HepG2 (cell line): ENCODE measurements at regions not wholly inside any gene's neighbourhood (a gene's known extent, or its start where the extent isn't known, plus 50 kb on each side); places are given as distances from the start of the nearest gene placed in this dataset.
A peak's percentile ranks its signal among the peaks of the same experiment; 100 is the strongest.

Experiments used
- ARNT ChIP-seq: fragments of 450-650 bp; IDR thresholded peaks from 2 replicates; pipeline ENCODE4 v1.6.1; 2017
- ELF4 ChIP-seq: sonication (generic); formaldehyde crosslinking; IDR thresholded peaks from 2 replicates; pipeline ENCODE4 v1.5.0; 2020; ENCODE audit warnings: missing genetic modification reagents, mild to moderate bottlenecking, moderate library complexity, borderline replicate concordance
- HDAC6 ChIP-seq: fragments of 200-600 bp; sonication (generic); IDR thresholded peaks from 2 replicates; pipeline ENCODE4 v1.7.0; 2017; ENCODE audit warnings: mild to moderate bottlenecking, antibody characterized with exemption, low read length, low read depth
- KLF16 ChIP-seq, 2 experiments: sonication (generic) in 1 of 2; formaldehyde crosslinking in 1 of 2; IDR thresholded peaks; 2 replicates each; pipeline versions ENCODE4 v1.6.1 to v1.8.0; 2016 to 2023; ENCODE audit warnings: missing genetic modification reagents in 2 of 2, missing compliant biosample characterization in 1 of 2
- NR3C1 ChIP-seq: sonication (generic); formaldehyde crosslinking; IDR thresholded peaks from 2 replicates; pipeline ENCODE4 v1.4.0; 2020; ENCODE audit warnings: missing genetic modification reagents
- SOX6 ChIP-seq, 2 experiments: fragments of 450-650 bp in 1 of 2; sonication (generic) in 1 of 2; formaldehyde crosslinking in 1 of 2; IDR thresholded peaks; 2 replicates each; pipeline versions ENCODE4 v1.4.0 to v1.6.1; 2017 to 2020; ENCODE audit warnings: antibody characterized with exemption in 1 of 2, mild to moderate bottlenecking in 1 of 2, missing genetic modification reagents in 1 of 2
- TAF1 ChIP-seq: sonication (generic); formaldehyde crosslinking; IDR thresholded peaks from 2 replicates; pipeline ENCODE4 v1.4.0; 2020; ENCODE audit warnings: missing genetic modification reagents
- TRIM24 ChIP-seq: sonication (generic); formaldehyde crosslinking; IDR thresholded peaks from 2 replicates; pipeline ENCODE4 v1.8.0; 2022; ENCODE audit warnings: mild to moderate bottlenecking, missing genetic modification reagents
- ZBTB42 ChIP-seq: sonication (generic); formaldehyde crosslinking; IDR thresholded peaks from 2 replicates; pipeline ENCODE4 v1.5.0; 2020; ENCODE audit warnings: mild to moderate bottlenecking, missing genetic modification reagents
- ZKSCAN8 ChIP-seq: IDR thresholded peaks from 2 replicates; pipeline ENCODE4 v1.6.1; 2016; ENCODE audit warnings: borderline replicate concordance, missing genetic modification reagents, missing compliant biosample characterization
- ZMYM2 ChIP-seq: sonication (generic); formaldehyde crosslinking; IDR thresholded peaks from 2 replicates; pipeline ENCODE4 v1.8.0; 2022; ENCODE audit warnings: mild to moderate bottlenecking, missing genetic modification reagents
- ZNF331 ChIP-seq: sonication (generic); formaldehyde crosslinking; IDR thresholded peaks from 2 replicates; pipeline ENCODE4 v1.4.0; 2020; ENCODE audit warnings: missing genetic modification reagents
- ZNF335 ChIP-seq: sonication (generic); formaldehyde crosslinking; IDR thresholded peaks from 2 replicates; pipeline ENCODE4 v1.4.0; 2020; ENCODE audit warnings: missing genetic modification reagents
- ZNF552 ChIP-seq: sonication (generic); formaldehyde crosslinking; IDR thresholded peaks from 2 replicates; pipeline ENCODE4 v1.9.0; 2022; ENCODE audit warnings: missing genetic modification reagents, mild to moderate bottlenecking, borderline replicate concordance
- ZNF761 ChIP-seq: sonication (generic); formaldehyde crosslinking; conservative IDR thresholded peaks from 2 replicates; pipeline ENCODE4 v1.4.0; 2020; ENCODE audit warnings: mild to moderate bottlenecking, missing genetic modification reagents
- ZNF792 ChIP-seq: IDR thresholded peaks from 2 replicates; pipeline ENCODE4 v1.6.1; 2016
- TF ChIP-seq, protein P1 (sequence below): IDR thresholded peaks from 2 replicates; pipeline ENCODE4 v1.4.0; 2020; ENCODE audit warnings: mild to moderate bottlenecking, missing genetic modification reagents
- TF ChIP-seq, protein P2 (sequence below): sonication (generic); formaldehyde crosslinking; IDR thresholded peaks from 2 replicates; pipeline ENCODE4 v1.8.0; 2022; ENCODE audit warnings: mild to moderate bottlenecking, missing genetic modification reagents, moderate library complexity
- TF ChIP-seq, protein P3 (sequence below): sonication (generic); formaldehyde crosslinking; IDR thresholded peaks from 2 replicates; pipeline ENCODE4 v1.4.0; 2020; ENCODE audit warnings: missing genetic modification reagents
- TF ChIP-seq, protein P4 (sequence below): sonication (generic); formaldehyde crosslinking; IDR thresholded peaks from 2 replicates; pipeline ENCODE4 v1.4.0; 2020; ENCODE audit warnings: low read depth, missing genetic modification reagents

DNA sequence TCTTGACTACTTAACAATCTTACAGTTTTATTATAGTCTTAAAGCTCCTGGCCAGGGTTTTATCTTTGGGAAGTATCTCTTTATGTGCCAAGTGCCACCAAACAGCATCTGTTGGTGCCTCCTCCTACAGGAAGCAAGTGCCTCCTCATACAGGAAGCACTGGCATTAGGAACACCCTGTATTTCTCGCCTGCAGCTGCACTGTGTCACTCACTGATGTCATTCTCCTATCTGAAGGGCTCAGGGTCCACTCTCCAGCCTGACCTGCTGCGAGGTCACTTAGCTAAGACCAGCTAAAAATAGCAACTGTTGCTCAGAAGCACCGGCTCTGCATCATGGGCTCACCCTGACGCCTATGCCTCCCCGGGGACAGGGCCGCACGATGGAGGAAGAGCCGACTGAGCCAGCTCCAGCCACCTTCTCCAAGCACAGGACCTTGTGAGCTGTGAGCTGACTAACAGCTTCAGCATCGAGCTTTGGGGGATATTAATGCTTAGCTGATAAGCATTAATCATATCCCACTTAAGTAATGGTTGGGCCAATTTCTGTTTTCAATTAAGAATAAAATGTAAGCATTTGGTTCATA lies 66.3 kb upstream of the CD93 start (continued):
- TF ChIP-seq, protein P1, sequence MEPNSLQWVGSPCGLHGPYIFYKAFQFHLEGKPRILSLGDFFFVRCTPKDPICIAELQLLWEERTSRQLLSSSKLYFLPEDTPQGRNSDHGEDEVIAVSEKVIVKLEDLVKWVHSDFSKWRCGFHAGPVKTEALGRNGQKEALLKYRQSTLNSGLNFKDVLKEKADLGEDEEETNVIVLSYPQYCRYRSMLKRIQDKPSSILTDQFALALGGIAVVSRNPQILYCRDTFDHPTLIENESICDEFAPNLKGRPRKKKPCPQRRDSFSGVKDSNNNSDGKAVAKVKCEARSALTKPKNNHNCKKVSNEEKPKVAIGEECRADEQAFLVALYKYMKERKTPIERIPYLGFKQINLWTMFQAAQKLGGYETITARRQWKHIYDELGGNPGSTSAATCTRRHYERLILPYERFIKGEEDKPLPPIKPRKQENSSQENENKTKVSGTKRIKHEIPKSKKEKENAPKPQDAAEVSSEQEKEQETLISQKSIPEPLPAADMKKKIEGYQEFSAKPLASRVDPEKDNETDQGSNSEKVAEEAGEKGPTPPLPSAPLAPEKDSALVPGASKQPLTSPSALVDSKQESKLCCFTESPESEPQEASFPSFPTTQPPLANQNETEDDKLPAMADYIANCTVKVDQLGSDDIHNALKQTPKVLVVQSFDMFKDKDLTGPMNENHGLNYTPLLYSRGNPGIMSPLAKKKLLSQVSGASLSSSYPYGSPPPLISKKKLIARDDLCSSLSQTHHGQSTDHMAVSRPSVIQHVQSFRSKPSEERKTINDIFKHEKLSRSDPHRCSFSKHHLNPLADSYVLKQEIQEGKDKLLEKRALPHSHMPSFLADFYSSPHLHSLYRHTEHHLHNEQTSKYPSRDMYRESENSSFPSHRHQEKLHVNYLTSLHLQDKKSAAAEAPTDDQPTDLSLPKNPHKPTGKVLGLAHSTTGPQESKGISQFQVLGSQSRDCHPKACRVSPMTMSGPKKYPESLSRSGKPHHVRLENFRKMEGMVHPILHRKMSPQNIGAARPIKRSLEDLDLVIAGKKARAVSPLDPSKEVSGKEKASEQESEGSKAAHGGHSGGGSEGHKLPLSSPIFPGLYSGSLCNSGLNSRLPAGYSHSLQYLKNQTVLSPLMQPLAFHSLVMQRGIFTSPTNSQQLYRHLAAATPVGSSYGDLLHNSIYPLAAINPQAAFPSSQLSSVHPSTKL = peak; percentile 92
- peak; percentile 76; the same call in 1 of the 2 replicates for TF ChIP-seq ZMYM2 (CRISPR knock-in tag)
- TF ChIP-seq ZBTB42 (CRISPR knock-in tag) = 0 out of 2 replicates have a peak, but pooled peaks have one; percentile 51
- no peak for TF ChIP-seq SOX6 (IDR thresholded peaks at IDR 0.05)
- peak; percentile 73 for TF ChIP-seq SOX6 (CRISPR knock-in tag; IDR thresholded peaks at IDR 0.05)
- no peak for TF ChIP-seq ELF4 (CRISPR knock-in tag)
- no peak for TF ChIP-seq ZNF761 (CRISPR knock-in tag)
- TF ChIP-seq ZKSCAN8 (CRISPR knock-in tag) = peak; percentile 65; the same call in 1 of the 2 replicates
- TF ChIP-seq, protein P2, sequence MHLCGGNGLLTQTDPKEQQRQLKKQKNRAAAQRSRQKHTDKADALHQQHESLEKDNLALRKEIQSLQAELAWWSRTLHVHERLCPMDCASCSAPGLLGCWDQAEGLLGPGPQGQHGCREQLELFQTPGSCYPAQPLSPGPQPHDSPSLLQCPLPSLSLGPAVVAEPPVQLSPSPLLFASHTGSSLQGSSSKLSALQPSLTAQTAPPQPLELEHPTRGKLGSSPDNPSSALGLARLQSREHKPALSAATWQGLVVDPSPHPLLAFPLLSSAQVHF (CRISPR knock-in tag) = no peak
- no peak for TF ChIP-seq ARNT
- peak; percentile 76; the same call in 1 of the 2 replicates for TF ChIP-seq TRIM24 (CRISPR knock-in tag)
- TF ChIP-seq, protein P3, sequence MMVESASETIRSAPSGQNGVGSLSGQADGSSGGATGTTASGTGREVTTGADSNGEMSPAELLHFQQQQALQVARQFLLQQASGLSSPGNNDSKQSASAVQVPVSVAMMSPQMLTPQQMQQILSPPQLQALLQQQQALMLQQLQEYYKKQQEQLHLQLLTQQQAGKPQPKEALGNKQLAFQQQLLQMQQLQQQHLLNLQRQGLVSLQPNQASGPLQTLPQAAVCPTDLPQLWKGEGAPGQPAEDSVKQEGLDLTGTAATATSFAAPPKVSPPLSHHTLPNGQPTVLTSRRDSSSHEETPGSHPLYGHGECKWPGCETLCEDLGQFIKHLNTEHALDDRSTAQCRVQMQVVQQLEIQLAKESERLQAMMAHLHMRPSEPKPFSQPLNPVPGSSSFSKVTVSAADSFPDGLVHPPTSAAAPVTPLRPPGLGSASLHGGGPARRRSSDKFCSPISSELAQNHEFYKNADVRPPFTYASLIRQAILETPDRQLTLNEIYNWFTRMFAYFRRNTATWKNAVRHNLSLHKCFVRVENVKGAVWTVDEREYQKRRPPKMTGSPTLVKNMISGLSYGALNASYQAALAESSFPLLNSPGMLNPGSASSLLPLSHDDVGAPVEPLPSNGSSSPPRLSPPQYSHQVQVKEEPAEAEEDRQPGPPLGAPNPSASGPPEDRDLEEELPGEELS = peak; percentile 56; the same call in 1 of the 2 replicates
- TF ChIP-seq ZNF335 = peak; percentile 92
- TF ChIP-seq KLF16 (CRISPR knock-in tag; IDR thresholded peaks at IDR 0.05) = peak in 1 of 2 experiments; percentile 79; a peak in 2 of 4 replicates
- no peak for TF ChIP-seq NR3C1
- no peak for TF ChIP-seq ZNF552 (CRISPR knock-in tag)
- TF ChIP-seq, protein P4, sequence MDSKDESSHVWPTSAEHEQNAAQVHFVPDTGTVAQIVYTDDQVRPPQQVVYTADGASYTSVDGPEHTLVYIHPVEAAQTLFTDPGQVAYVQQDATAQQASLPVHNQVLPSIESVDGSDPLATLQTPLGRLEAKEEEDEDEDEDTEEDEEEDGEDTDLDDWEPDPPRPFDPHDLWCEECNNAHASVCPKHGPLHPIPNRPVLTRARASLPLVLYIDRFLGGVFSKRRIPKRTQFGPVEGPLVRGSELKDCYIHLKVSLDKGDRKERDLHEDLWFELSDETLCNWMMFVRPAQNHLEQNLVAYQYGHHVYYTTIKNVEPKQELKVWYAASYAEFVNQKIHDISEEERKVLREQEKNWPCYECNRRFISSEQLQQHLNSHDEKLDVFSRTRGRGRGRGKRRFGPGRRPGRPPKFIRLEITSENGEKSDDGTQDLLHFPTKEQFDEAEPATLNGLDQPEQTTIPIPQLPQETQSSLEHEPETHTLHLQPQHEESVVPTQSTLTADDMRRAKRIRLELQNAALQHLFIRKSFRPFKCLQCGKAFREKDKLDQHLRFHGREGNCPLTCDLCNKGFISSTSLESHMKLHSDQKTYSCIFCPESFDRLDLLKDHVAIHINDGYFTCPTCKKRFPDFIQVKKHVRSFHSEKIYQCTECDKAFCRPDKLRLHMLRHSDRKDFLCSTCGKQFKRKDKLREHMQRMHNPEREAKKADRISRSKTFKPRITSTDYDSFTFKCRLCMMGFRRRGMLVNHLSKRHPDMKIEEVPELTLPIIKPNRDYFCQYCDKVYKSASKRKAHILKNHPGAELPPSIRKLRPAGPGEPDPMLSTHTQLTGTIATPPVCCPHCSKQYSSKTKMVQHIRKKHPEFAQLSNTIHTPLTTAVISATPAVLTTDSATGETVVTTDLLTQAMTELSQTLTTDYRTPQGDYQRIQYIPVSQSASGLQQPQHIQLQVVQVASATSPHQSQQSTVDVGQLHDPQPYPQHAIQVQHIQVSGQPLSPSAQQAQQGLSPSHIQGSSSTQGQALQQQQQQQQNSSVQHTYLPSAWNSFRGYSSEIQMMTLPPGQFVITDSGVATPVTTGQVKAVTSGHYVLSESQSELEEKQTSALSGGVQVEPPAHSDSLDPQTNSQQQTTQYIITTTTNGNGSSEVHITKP (CRISPR knock-in tag) = peak; percentile 50; the same call in 1 of the 2 replicates
- TF ChIP-seq HDAC6 = no peak
- peak; percentile 43; the same call in 1 of the 2 replicates for TF ChIP-seq ZNF792 (CRISPR knock-in tag)
- no peak; the same call in 1 of the 2 replicates for TF ChIP-seq TAF1 (CRISPR knock-in tag)
- peak; percentile 56; the same call in 1 of the 2 replicates for TF ChIP-seq ZNF331 (CRISPR knock-in tag)
